Heart left ventricle (tissue), 16 donors: ENCODE measurements at regions not wholly inside any gene's neighbourhood (a gene's known extent, or its start where the extent isn't known, plus 50 kb on each side); places are given as distances from the start of the nearest gene placed in this dataset.
A peak's percentile ranks its signal among the peaks of the same experiment; 100 is the strongest.
"Not testable (repeated sequence)": the region's sequence is repeated elsewhere in the genome, so short reads cannot be mapped to it uniquely, and the experiment has no call there.

Experiments
- ATAC-seq, 4 donors: fragments of 200-7000 bp; cut with Tn5 transposase; one replicate each; pipeline ENCODE4 v1.9.1; 2020 to 2022; ENCODE audit warnings: moderate library complexity in 4 of 4, mild to moderate bottlenecking in 3 of 4, moderate number of reproducible peaks in 1 of 4
- DNase-seq, 5 donors: peaks; one replicate each; pipeline ENCODE4 v3.0.0-alpha.2; 2020
- H3K27ac ChIP-seq, 12 donors: fragments of 200-600 bp; sonication (generic) in 4 of 12; one replicate each; pipeline versions ENCODE4 v1.5.0 to v1.8.0; 2016 to 2022; ENCODE audit warnings: mild to moderate bottlenecking in 2 of 12
- H3K27me3 ChIP-seq, 9 donors: fragments of 200-600 bp; sonication (generic) in 2 of 9; one replicate each; pipeline versions ENCODE4 v1.5.1 to v1.8.0; 2016 to 2022; ENCODE audit warnings: mild to moderate bottlenecking in 3 of 9
- H3K36me3 ChIP-seq, 9 donors: fragments of 200-600 bp; sonication (generic) in 2 of 9; one replicate each; pipeline versions ENCODE4 v1.5.0 to v1.8.0; 2018 to 2022; ENCODE audit warnings: mild to moderate bottlenecking in 2 of 9
- H3K4me1 ChIP-seq, 12 donors: fragments of 200-600 bp; sonication (generic) in 4 of 12; one replicate each; pipeline versions ENCODE4 v1.5.0 to v1.8.0; 2016 to 2022; ENCODE audit warnings: mild to moderate bottlenecking in 3 of 12
- H3K4me3 ChIP-seq, 12 donors: fragments of 200-600 bp; sonication (generic) in 4 of 12; one replicate each; pipeline versions ENCODE4 v1.5.0 to v1.8.0; 2017 to 2022; ENCODE audit warnings: mild to moderate bottlenecking in 9 of 12, moderate library complexity in 4 of 12
- H3K9me3 ChIP-seq, 12 donors: fragments of 200-600 bp; sonication (generic) in 4 of 12; one replicate each; pipeline versions ENCODE4 v1.5.0 to v1.8.0; 2016 to 2022; ENCODE audit warnings: mild to moderate bottlenecking in 1 of 12
- CTCF ChIP-seq, 12 donors: fragments of 200-600 bp; sonication (generic) in 4 of 12; IDR thresholded peaks; one replicate each; pipeline versions ENCODE4 v1.5.0 to v1.8.0; 2018 to 2022; ENCODE audit warnings: antibody characterized with exemption in 12 of 12, mild to moderate bottlenecking in 5 of 12
- POLR2A ChIP-seq, 2 donors: fragments of 450-650 bp; IDR thresholded peaks; one replicate each; pipeline ENCODE4 v1.6.1; 2017; ENCODE audit warnings: antibody characterized with exemption in 2 of 2, mild to moderate bottlenecking in 2 of 2, moderate library complexity in 2 of 2
- WGBS, 4 donors: extraction: QIAGEN DNeasy Blood & Tissue Kit in 2 of 4; methylation state at CpG; one replicate each; pipeline versions ENCODE4 v1.1.5 to v1.1.7; 2013 to 2018; 5-methylcytosine and 5-hydroxymethylcytosine counted together
- intact Hi-C, 10 donors: fragments of 100-400 bp; cut with DNase I; formaldehyde crosslinking; loops; one replicate each; pipeline versions ENCODE4 v1.11.1 to v1.14.2; 2022
- donor health status: ischemic (EF 13 %, LVEDD 7.1; RV severe dilation, severe dysfunction).
- donor health status: healthy with polysubstance abuse.
- donor health status: DM: no; HTN: yes; CAD: no.
- donor health status: DM: no; HTN: no; CAD: no.
- donor health status: ischemic (EF 25% LVEDD 6.9; RV normal size, moderate dysfunction).
- donor health status: ischemic (EF 25% LVEDD 5.7; RV mildly dilated, moderate dysfunction).
- donor health status: healthy.
- donor health status: DM: yes; HTN: yes; CAD: no.
- donor health status: ischemic (EF 35%, LVEDD 5.7; RV mildly dilated, moderate dysfunction).
- donor health status: nonischemic (EF 11% LVEDD 7.7; RV severe dilation, severe dysfunction).
- donor health status: DM: yes; HTN: yes; CAD: no.
- donor health status: PGD.
- donor health status: ischemic (EF 29% LVEDD 5.4; RV normal size, mild dysfunction).
- donor health status: nonischemic (EF 23%, LVEDD 6.1; RV moderate dilation, normal function).

DNA sequence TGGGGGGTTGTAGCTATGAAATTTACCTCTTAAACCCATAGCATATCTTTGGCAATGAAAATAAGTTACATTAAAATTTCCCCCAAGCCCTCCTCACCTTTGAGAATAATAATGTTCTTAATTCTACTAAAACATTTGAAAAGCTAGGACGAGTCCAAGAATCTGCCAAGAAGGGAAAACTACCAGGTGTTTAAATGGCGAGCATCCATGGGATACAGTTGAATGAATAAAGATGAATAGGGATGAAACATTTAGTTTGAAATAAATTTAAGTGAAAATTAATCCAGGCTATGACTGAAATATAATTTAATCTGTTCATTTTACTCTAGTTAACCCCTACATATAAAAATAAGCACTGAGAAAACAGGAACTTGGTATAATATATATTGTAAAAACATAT lies 536.7 kb downstream of the FLRT2 start:
- no peak overlapping the region for H3K4me3 ChIP-seq
- no peak for TF ChIP-seq CTCF (IDR thresholded peaks at IDR 0.05)
- TF ChIP-seq POLR2A (IDR thresholded peaks at IDR 0.05) = no peak
- H3K4me1 ChIP-seq = no peaks in the 10 kb centered on the region
- intact Hi-C loops = no loop called here
- ATAC-seq (no peak), DNase-seq (no peak)
- no peaks in the 10 kb centered on the region for H3K27me3 ChIP-seq
- H3K9me3 ChIP-seq = peaks cover 0 to 5% (median 0%) of the 10 kb centered on the region in 12 donors
- H3K36me3 ChIP-seq = no peaks in the 10 kb centered on the region
- H3K27ac ChIP-seq = no peak overlapping the region
- 73 to 82% (median 74%) methylated on average over 2 of the region's 2 CpGs for WGBS, 4 donors

DNA sequence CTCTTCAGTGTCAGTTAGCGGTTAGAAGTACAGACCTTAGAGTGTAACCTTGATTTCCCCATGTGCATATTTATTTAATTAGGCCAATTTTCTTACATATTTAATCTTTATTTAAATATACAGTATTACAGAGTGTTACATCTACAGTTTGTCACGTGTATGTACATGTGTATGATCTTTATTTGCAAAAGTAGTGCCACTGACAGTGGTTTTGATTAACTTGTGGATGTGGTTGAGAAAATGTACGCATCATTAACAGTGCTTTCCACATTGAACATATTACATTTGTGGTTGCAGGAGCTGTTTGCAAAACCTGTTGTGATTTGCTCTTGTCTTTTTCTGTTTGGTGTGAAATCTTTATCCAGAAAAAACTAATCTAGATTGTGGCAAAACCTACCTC lies 535.5 kb downstream of the FLRT2 start:
- no peak overlapping the region for H3K27ac ChIP-seq
- 80 to 88% (median 83%) methylated on average over 3 of the region's 3 CpGs for WGBS, 4 donors
- H3K9me3 ChIP-seq = peaks cover 0 to 5% (median 0%) of the 10 kb centered on the region in 12 donors
- H3K4me1 ChIP-seq = no peaks in the 10 kb centered on the region
- ATAC-seq (no peak), DNase-seq (no peak)
- H3K27me3 ChIP-seq = no peaks in the 10 kb centered on the region
- H3K4me3 ChIP-seq = no peak overlapping the region
- no peaks in the 10 kb centered on the region for H3K36me3 ChIP-seq
- no peak for TF ChIP-seq CTCF (IDR thresholded peaks at IDR 0.05)
- TF ChIP-seq POLR2A (IDR thresholded peaks at IDR 0.05) = no peak
- intact Hi-C loops = no loop called here

DNA sequence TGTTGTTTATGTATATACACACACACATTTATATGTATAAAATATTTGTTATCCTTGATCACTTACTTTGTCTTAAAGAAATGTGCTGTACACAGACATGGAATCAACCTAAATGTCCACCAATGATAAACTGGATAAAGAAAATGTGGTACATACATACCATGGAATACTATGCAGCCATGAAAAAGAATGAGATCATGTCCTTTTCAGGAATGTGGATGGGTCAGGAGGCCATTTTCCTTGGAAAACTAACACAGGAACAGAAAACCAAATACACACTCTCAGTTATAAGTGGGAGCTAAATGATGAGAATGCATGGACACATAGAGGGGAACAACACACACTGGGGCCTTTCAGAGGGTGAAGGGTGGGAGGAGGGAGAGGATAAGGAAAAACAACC lies 534.7 kb downstream of the FLRT2 start:
- H3K27me3 ChIP-seq, H3K4me3 ChIP-seq, H3K4me1 ChIP-seq, intact Hi-C loops, DNase-seq, H3K27ac ChIP-seq, H3K36me3 ChIP-seq, H3K9me3 ChIP-seq, ATAC-seq: not testable (repeated sequence)

DNA sequence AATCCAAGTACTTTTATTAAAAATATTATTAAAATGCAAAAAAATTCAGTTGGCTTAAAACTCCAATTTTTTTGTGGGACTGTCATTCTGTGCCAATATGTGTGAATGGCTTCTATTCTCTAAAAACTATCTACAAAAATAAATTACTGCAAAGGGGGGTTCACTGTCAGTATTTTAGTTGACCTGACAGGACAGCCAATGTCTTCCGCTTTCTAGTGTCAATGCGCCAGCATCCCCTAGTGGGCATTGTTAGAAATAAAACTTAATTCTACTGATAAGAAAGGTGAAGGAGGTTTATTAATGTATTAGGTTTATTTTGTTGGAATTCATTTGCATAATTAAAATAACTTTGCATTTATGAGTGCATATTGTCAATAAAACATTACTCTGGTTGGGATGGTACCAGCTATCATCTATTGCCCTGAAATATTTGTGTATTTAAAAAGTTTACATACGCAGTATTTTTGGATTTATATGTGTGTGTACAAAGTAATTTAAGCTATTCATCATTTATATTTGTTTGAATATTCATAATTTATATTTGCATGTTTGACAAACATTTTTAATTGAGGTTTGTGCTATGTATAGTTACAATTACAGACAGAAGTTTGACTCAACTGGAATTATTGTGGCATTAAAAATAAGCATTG lies 527.2 kb downstream of the FLRT2 start:
- Histone ChIP-seq H3K4me3 (no peak overlapping the region), H3K27me3 (no peaks in the 10 kb centered on the region), H3K9me3 (no peaks in the 10 kb centered on the region), H3K36me3 (no peaks in the 10 kb centered on the region), H3K27ac (no peak overlapping the region), H3K4me1 (no peaks in the 10 kb centered on the region)
- ATAC-seq (no peak), DNase-seq (no peak)
- TF ChIP-seq POLR2A (IDR thresholded peaks at IDR 0.05) (no peak), CTCF (IDR thresholded peaks at IDR 0.05) (peak; percentile 32 to 68 (median 57))
- 55 to 64% (median 58%) methylated on average over 3 of the region's 3 CpGs for WGBS, 4 donors
- intact Hi-C loops = no loop called here

DNA sequence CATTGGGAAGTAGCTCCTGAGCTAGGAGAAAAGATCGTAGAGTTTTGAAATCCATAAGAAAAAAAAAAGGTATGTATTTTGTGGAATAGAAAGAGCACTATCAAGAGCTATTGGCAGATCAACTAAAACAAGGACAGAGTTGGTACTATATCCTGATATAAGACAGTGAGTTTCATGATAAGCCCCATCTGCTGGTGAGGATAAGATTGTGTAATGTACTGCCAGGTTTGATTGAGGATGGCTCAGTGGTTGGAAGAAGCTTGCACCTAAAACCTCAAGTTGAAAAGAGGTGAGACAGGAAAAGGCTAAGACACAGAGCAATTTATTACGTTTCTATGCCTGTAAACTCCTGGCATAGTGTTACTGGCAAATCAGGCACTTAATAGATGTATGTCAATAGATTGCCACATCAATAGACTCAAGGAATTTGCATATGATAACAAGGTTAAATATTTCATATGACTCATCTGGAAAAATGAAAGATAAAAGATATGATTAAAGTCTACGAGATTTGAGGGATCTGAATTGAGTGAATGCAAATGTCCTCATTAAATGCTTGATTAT lies 525.6 kb downstream of the FLRT2 start:
- WGBS, 4 donors = 57 to 64% (median 61%) methylated on average over 3 of the region's 3 CpGs

More for the DNA sequence above, 525.6 kb downstream of the FLRT2 start:
- Histone ChIP-seq H3K9me3 (no peaks in the 10 kb centered on the region), H3K27me3 (no peaks in the 10 kb centered on the region), H3K4me3 (no peak overlapping the region), H3K4me1 (no peaks in the 10 kb centered on the region), H3K27ac (no peak overlapping the region), H3K36me3 (no peaks in the 10 kb centered on the region)
- DNase-seq (no peak), ATAC-seq (no peak)
- TF ChIP-seq POLR2A (IDR thresholded peaks at IDR 0.05) = no peak
- TF ChIP-seq CTCF (IDR thresholded peaks at IDR 0.05) = peak in 1 of 12 donors; percentile 7
- intact Hi-C loops = no loop called here
